SK-N-SH (cell line): ENCODE measurements at regions not wholly inside any gene's neighbourhood (a gene's known extent, or its start where the extent isn't known, plus 50 kb on each side); places are given as distances from the start of the nearest gene placed in this dataset.
A peak's percentile ranks its signal among the peaks of the same experiment; 100 is the strongest.

Experiments
- CTCF ChIP-seq: fragments of 200-600 bp; sonication (generic); IDR thresholded peaks from 2 replicates; pipeline ENCODE4 v1.6.1; 2017; ENCODE audit warnings: antibody characterized with exemption, mild to moderate bottlenecking, moderate library complexity
- GABPA ChIP-seq: IDR thresholded peaks from 2 replicates; pipeline ENCODE4 v1.4.0; 2012; ENCODE audit warnings: low read depth, mild to moderate bottlenecking
- RXRA ChIP-seq: IDR thresholded peaks from 2 replicates; pipeline ENCODE4 v1.4.0; 2012; ENCODE audit warnings: low read depth, mild to moderate bottlenecking, borderline replicate concordance

- TF ChIP-seq RXRA (no peak), GABPA (no peak), CTCF (peak; percentile 90)
Observed at GRCh38 chr5:152142840-152143469, 218.3 kb upstream of the GLRA1 start.
